NT2/D1 (cell line): ENCODE measurements at regions not wholly inside any gene's neighbourhood (a gene's known extent, or its start where the extent isn't known, plus 50 kb on each side); places are given as distances from the start of the nearest gene placed in this dataset.

Source experiments
- DNase-seq: peaks from one replicate; pipeline ENCODE4 v3.0.0-alpha.2; 2011; ENCODE audit warnings: low read depth, low spot score
- H3K27me3 ChIP-seq: 2 replicates; pipeline ENCODE4 v1.6.0; 2011; ENCODE audit warnings: mild to moderate bottlenecking; ENCODE audit not compliant: insufficient read length, insufficient read depth
- H3K36me3 ChIP-seq: 2 replicates; pipeline ENCODE4 v1.6.1; 2011; ENCODE audit warnings: mild to moderate bottlenecking, low read length, mixed read lengths; ENCODE audit not compliant: insufficient read depth, insufficient read length
- H3K4me1 ChIP-seq: 2 replicates; pipeline ENCODE4 v1.5.1; 2011; ENCODE audit not compliant: insufficient read depth, insufficient read length
- H3K4me3 ChIP-seq: 2 replicates; pipeline ENCODE4 v1.5.1; 2011; ENCODE audit warnings: low read depth; ENCODE audit not compliant: insufficient read length
- H3K9ac ChIP-seq: 2 replicates; pipeline ENCODE4 v1.6.0; 2011; ENCODE audit warnings: low read depth; ENCODE audit not compliant: insufficient read length
- H3K9me3 ChIP-seq: 2 replicates; pipeline ENCODE4 v1.5.1; 2011; ENCODE audit warnings: mild to moderate bottlenecking, low read length; ENCODE audit not compliant: insufficient read depth
- SUZ12 ChIP-seq: IDR thresholded peaks from 2 replicates; pipeline ENCODE4 v1.6.1; 2011; ENCODE audit not compliant: insufficient read length, insufficient read depth; ENCODE audit errors: extremely low read depth
- YY1 ChIP-seq: IDR thresholded peaks from 2 replicates; pipeline ENCODE4 v1.6.1; 2011; ENCODE audit not compliant: insufficient read length, insufficient read depth
- ZNF274 ChIP-seq: IDR thresholded peaks from 2 replicates; pipeline ENCODE4 v1.6.1; 2011; ENCODE audit warnings: mild to moderate bottlenecking, low read depth, low read length

- H3K4me3 ChIP-seq, result no peak overlapping the region
- H3K27me3 ChIP-seq, result no peaks in the 10 kb centered on the region
- H3K4me1 ChIP-seq, result no peaks in the 10 kb centered on the region
- H3K36me3 ChIP-seq, result no peaks in the 10 kb centered on the region
- no peaks in the 10 kb centered on the region for H3K9me3 ChIP-seq
- DNase-seq, result no peak
- TF ChIP-seq YY1 (no peak), SUZ12 (no peak), ZNF274 (no peak)
- no peak overlapping the region for H3K9ac ChIP-seq
These were observed 451.3 kb downstream of the OMA1 start for GRCh38 chr1:58095183-58095582.

DNA sequence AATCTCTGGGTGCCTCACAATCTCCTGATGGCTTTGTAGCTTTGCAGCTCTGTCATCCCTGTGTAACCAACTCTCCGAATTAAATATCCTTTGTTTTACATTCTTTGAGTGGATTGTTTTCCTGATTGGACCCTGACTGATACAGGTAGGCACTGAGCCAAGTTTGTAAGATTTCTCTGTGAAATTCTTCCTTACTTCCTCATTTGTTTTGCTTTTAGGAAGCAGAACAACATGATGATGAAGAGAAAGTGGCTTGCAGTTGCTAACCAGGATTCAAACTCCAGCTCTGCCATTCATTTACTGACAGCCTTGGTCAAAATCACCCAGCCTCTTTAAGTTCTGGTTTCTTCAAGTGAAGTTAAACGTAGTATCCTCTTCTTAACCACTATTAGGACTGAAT lies 452.3 kb downstream of the OMA1 start:
- H3K36me3 ChIP-seq, result no peaks in the 10 kb centered on the region
- TF ChIP-seq ZNF274 (no peak), YY1 (no peak)
- peaks cover 6% of the 10 kb centered on the region; the same call in 1 of the 2 replicates for H3K9me3 ChIP-seq
- no peaks in the 10 kb centered on the region for H3K4me1 ChIP-seq
- DNase-seq, result no peak
- H3K4me3 ChIP-seq, result no peak overlapping the region
- no peak overlapping the region for H3K9ac ChIP-seq
- H3K27me3 ChIP-seq, result no peaks in the 10 kb centered on the region

- H3K9me3 ChIP-seq, result peaks cover 6% of the 10 kb centered on the region; the same call in 1 of the 2 replicates
- TF ChIP-seq ZNF274 (no peak), YY1 (no peak), SUZ12 (no peak)
- DNase-seq, result no peak
- no peak overlapping the region for H3K4me3 ChIP-seq
- H3K9ac ChIP-seq, result no peak overlapping the region
- no peaks in the 10 kb centered on the region for H3K36me3 ChIP-seq
- no peaks in the 10 kb centered on the region for H3K27me3 ChIP-seq
- no peaks in the 10 kb centered on the region for H3K4me1 ChIP-seq
These were observed 455.9 kb downstream of the OMA1 start for GRCh38 chr1:58090640-58091039.

DNA sequence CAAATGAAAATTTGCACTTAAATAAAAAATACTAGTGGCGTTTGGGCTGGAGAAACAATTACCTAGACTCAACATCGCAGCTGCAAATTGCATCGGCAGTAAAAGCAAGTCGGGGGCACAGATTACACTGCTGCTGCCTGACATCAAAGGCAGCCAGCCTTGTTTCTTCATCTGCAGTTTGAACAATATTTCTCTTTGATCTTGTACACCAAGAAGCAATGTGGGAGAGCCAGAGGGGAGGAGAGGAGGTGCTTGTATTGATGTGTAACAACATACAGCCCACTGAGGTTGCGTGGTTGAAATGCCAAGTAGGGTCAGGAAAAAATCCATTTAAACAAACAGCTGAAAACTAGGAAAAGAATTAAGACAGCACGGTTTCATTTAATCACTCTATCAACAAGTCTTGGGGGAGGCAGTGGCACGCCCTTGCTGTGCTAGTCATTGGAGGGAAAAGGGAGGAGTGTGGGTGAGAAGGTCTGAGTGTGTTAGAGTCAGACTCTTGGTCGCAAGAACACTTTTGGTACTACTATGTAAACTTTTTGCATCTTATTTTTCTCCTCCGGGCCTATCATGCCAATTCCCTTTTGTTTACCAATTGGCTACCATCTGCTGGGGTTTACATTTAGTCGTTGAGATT lies 456.5 kb downstream of the OMA1 start:
- no peak overlapping the region for H3K9ac ChIP-seq
- no peak for TF ChIP-seq YY1
- TF ChIP-seq SUZ12, result no peak
- no peak for TF ChIP-seq ZNF274
- no peaks in the 10 kb centered on the region for H3K4me1 ChIP-seq
- H3K4me3 ChIP-seq, result no peak overlapping the region
- peaks cover 6% of the 10 kb centered on the region; the same call in 1 of the 2 replicates for H3K9me3 ChIP-seq
- no peaks in the 10 kb centered on the region for H3K27me3 ChIP-seq
- H3K36me3 ChIP-seq, result no peaks in the 10 kb centered on the region
- DNase-seq, result no peak

- no peak overlapping the region for H3K4me3 ChIP-seq
- no peak for TF ChIP-seq SUZ12
- TF ChIP-seq YY1, result no peak
- TF ChIP-seq ZNF274, result no peak
- no peaks in the 10 kb centered on the region for H3K36me3 ChIP-seq
- no peaks in the 10 kb centered on the region for H3K27me3 ChIP-seq
- DNase-seq, result no peak
- no peaks in the 10 kb centered on the region for H3K9me3 ChIP-seq
- no peak overlapping the region for H3K9ac ChIP-seq
- H3K4me1 ChIP-seq, result no peaks in the 10 kb centered on the region
These were observed 462.3 kb downstream of the OMA1 start for GRCh38 chr1:58084266-58084665.

DNA sequence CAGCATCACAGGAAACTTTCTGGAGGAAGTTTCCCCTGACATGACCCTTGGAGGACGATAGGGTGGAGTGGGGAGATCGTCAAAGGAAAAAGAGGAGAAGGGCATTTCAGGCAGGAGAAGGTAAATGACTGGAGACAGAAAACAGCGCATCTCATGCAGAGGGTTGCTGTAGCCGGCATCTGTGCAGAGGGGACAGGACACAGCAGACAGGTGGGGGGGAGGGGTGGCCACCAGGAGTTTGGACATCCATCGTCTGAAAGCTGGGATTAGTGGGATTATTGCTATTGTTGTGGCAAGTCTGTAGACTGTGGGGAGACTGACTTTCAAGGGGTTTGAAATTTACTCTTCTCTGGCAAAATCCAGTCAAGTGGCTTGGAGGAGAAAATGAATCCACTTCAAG lies 463.9 kb downstream of the OMA1 start:
- TF ChIP-seq ZNF274, result no peak
- Histone ChIP-seq H3K27me3 (no peaks in the 10 kb centered on the region), H3K4me3 (no peak overlapping the region), H3K9ac (no peak overlapping the region), H3K9me3 (no peaks in the 10 kb centered on the region), H3K4me1 (no peaks in the 10 kb centered on the region), H3K36me3 (no peaks in the 10 kb centered on the region)
- DNase-seq, result no peak

- H3K9ac ChIP-seq, result no peak overlapping the region
- no peaks in the 10 kb centered on the region for H3K27me3 ChIP-seq
- no peak for TF ChIP-seq ZNF274
- no peak for TF ChIP-seq SUZ12
- TF ChIP-seq YY1, result no peak
- H3K4me1 ChIP-seq, result no peaks in the 10 kb centered on the region
- no peak for DNase-seq
- no peak overlapping the region for H3K4me3 ChIP-seq
- H3K36me3 ChIP-seq, result no peaks in the 10 kb centered on the region
- H3K9me3 ChIP-seq, result no peaks in the 10 kb centered on the region
These were observed 470.3 kb downstream of the OMA1 start for GRCh38 chr1:58076258-58076657.

- H3K27me3 ChIP-seq, result no peaks in the 10 kb centered on the region
- H3K4me3 ChIP-seq, result no peak overlapping the region
- DNase-seq, result no peak
- no peaks in the 10 kb centered on the region for H3K9me3 ChIP-seq
- no peaks in the 10 kb centered on the region for H3K4me1 ChIP-seq
- H3K36me3 ChIP-seq, result no peaks in the 10 kb centered on the region
- TF ChIP-seq ZNF274 (no peak), YY1 (no peak), SUZ12 (no peak)
- no peak overlapping the region for H3K9ac ChIP-seq
These were observed 471.3 kb downstream of the OMA1 start for GRCh38 chr1:58075188-58075578.
